A549 (cell line): ENCODE measurements at regions not wholly inside any gene's neighbourhood (a gene's known extent, or its start where the extent isn't known, plus 50 kb on each side); places are given as distances from the start of the nearest gene placed in this dataset.

Source experiments
- ATAC-seq, 2 experiments: fragments of 200-7000 bp in 1 of 2; fragments of >200 bp in 1 of 2; cut with Nextera tagmentation in 1 of 2; cut with Tn5 transposase in 1 of 2; 3 replicates each; pipeline versions ENCODE4 v1.8.0 to v1.9.1; 2018 to 2020; ENCODE audit warnings: mild to moderate bottlenecking in 1 of 2, moderate library complexity in 1 of 2
- CTCF ChIA-PET: fragments of 300-600 bp; sonication (Branson Sonifier 250); formaldehyde crosslinking; extraction: SDS; loops from one replicate; lab custom pipeline; 2021; ENCODE audit warnings: antibody characterized with exemption, inconsistent platforms; lab: Yijun Ruan, JAX
- POLR2A ChIA-PET: fragments of 350-600 bp; formaldehyde crosslinking; extraction: SDS; loops from one replicate; lab custom pipeline; 2021; ENCODE audit warnings: antibody characterized with exemption, inconsistent platforms; lab: Yijun Ruan, JAX
- DNase-seq, 2 experiments: peaks; one replicate each; pipeline versions ENCODE4 v3.0.0 to v3.0.0-alpha.2; 2011 to 2016; ENCODE audit warnings: low read depth in 1 of 2, low spot score in 1 of 2
- FAIRE-seq: peaks from 2 replicates; lab custom pipeline; 2011; peaks lifted over from hg19 to GRCh38; lab: Jason Lieb, UNC
- H3K27ac ChIP-seq, 2 experiments: fragments of >200 bp; sonication (Bioruptor Twin); formaldehyde crosslinking; 3 replicates each; pipeline ENCODE4 v1.5.1; 2016 to 2017
- H3K4me1 ChIP-seq: fragments of >200 bp; sonication (Bioruptor Twin); formaldehyde crosslinking; 3 replicates; pipeline ENCODE4 v1.6.1; 2016
- H3K4me2 ChIP-seq: fragments of >200 bp; sonication (Bioruptor Twin); formaldehyde crosslinking; 3 replicates; pipeline ENCODE4 v1.6.1; 2016
- H3K4me3 ChIP-seq: fragments of >200 bp; sonication (Bioruptor Twin); formaldehyde crosslinking; 3 replicates; pipeline ENCODE4 v1.5.1; 2016
- H3K9me3 ChIP-seq: fragments of >200 bp; sonication (Bioruptor Twin); formaldehyde crosslinking; 3 replicates; pipeline ENCODE4 v1.6.1; 2016
- CEBPB ChIP-seq, 2 experiments: fragments of >200 bp in 1 of 2; sonication (Bioruptor Twin) in 1 of 2; formaldehyde crosslinking in 1 of 2; IDR thresholded peaks; 2 replicates each; pipeline ENCODE4 v1.6.1; 2012 to 2016
- CHD4 ChIP-seq: fragments of 200-600 bp; sonication (generic); IDR thresholded peaks from 2 replicates; pipeline ENCODE4 v1.6.1; 2016; ENCODE audit warnings: antibody characterized with exemption, mild to moderate bottlenecking, borderline replicate concordance
- EP300 ChIP-seq, 2 experiments: fragments of >200 bp; sonication (Bioruptor Twin); formaldehyde crosslinking; IDR thresholded peaks; 2 replicates in 1 of 2; 3 replicates in 1 of 2; pipeline ENCODE4 v1.6.1; 2016 to 2017
- ESRRA ChIP-seq: fragments of 150-350 bp; IDR thresholded peaks from 2 replicates; pipeline ENCODE4 v1.6.1; 2014; ENCODE audit warnings: mild to moderate bottlenecking, low read length, borderline replicate concordance
- FOSB ChIP-seq: fragments of 250-450 bp; sonication (Bioruptor Pico); IDR thresholded peaks from 2 replicates; pipeline ENCODE4 v1.5.0; 2020; ENCODE audit warnings: mild to moderate bottlenecking, moderate library complexity
- FOSL2 ChIP-seq, 2 experiments: fragments of 450-650 bp in 1 of 2; fragments of >200 bp in 1 of 2; sonication (Bioruptor Twin) in 1 of 2; formaldehyde crosslinking; IDR thresholded peaks; 2 replicates each; pipeline versions ENCODE4 v1.5.0 to v1.6.1; 2016 to 2020; ENCODE audit warnings: mild to moderate bottlenecking in 1 of 2, moderate library complexity in 1 of 2
- FOXS1 ChIP-seq: fragments of 250-450 bp; sonication (Bioruptor Pico); IDR thresholded peaks from 2 replicates; pipeline ENCODE4 v1.5.0; 2020; ENCODE audit warnings: mild to moderate bottlenecking, moderate library complexity
- HOXA7 ChIP-seq: fragments of 250-450 bp; sonication (Bioruptor Pico); IDR thresholded peaks from 2 replicates; pipeline ENCODE4 v1.5.0; 2020; ENCODE audit warnings: mild to moderate bottlenecking, moderate library complexity
- HOXB5 ChIP-seq: fragments of 250-450 bp; sonication (Bioruptor Pico); IDR thresholded peaks from 2 replicates; pipeline ENCODE4 v1.5.0; 2020; ENCODE audit warnings: mild to moderate bottlenecking, moderate library complexity
- JUN ChIP-seq, 2 experiments: fragments of >200 bp; sonication (Bioruptor Twin); formaldehyde crosslinking; IDR thresholded peaks; 2 replicates in 1 of 2; 3 replicates in 1 of 2; pipeline ENCODE4 v1.6.1; 2016 to 2017
- KDM1A ChIP-seq: fragments of 200-600 bp; sonication (generic); IDR thresholded peaks from 2 replicates; pipeline ENCODE4 v1.6.1; 2016; ENCODE audit warnings: low read depth, mild to moderate bottlenecking
- KDM5A ChIP-seq: fragments of 200-600 bp; sonication (generic); IDR thresholded peaks from 2 replicates; pipeline ENCODE4 v1.6.1; 2016; ENCODE audit warnings: antibody characterized with exemption, mild to moderate bottlenecking
- MAFK ChIP-seq: fragments of 450-650 bp; IDR thresholded peaks from 2 replicates; pipeline ENCODE4 v1.6.1; 2014; ENCODE audit not compliant: partially characterized antibody
- RAD21 ChIP-seq, 2 experiments: fragments of >200 bp in 1 of 2; sonication (Bioruptor Twin) in 1 of 2; formaldehyde crosslinking in 1 of 2; IDR thresholded peaks in 1 of 2; conservative IDR thresholded peaks in 1 of 2; 2 replicates in 1 of 2; 3 replicates in 1 of 2; pipeline ENCODE4 v1.6.1; 2012 to 2018; ENCODE audit warnings: inconsistent platforms in 1 of 2
- RFX5 ChIP-seq: fragments of 450-650 bp; IDR thresholded peaks from 2 replicates; pipeline ENCODE4 v1.7.1; 2014; ENCODE audit warnings: antibody characterized with exemption, mild to moderate bottlenecking, moderate library complexity
- SMC3 ChIP-seq: fragments of >200 bp; sonication (Bioruptor Twin); formaldehyde crosslinking; IDR thresholded peaks from 3 replicates; pipeline ENCODE4 v1.6.1; 2018; ENCODE audit warnings: inconsistent platforms
- ZNF302 ChIP-seq: fragments of 250-450 bp; sonication (Bioruptor Pico); IDR thresholded peaks from 2 replicates; pipeline ENCODE4 v1.9.0; 2021; ENCODE audit warnings: inconsistent platforms, mild to moderate bottlenecking, moderate library complexity
- WGBS: methylation state at CpG from one replicate; pipeline ENCODE4 v1.1.6; 2017; ENCODE audit errors: missing lambda C conversion rate; 5-methylcytosine and 5-hydroxymethylcytosine counted together
- TF ChIP-seq, protein P1 (sequence below): fragments of >200 bp; sonication (Bioruptor Twin); formaldehyde crosslinking; IDR thresholded peaks from 3 replicates; pipeline ENCODE4 v1.5.1; 2016
- TF ChIP-seq, protein P2 (sequence below): fragments of >200 bp; sonication (Bioruptor Twin); formaldehyde crosslinking; IDR thresholded peaks from 3 replicates; pipeline ENCODE4 v1.6.1; 2016

DNA sequence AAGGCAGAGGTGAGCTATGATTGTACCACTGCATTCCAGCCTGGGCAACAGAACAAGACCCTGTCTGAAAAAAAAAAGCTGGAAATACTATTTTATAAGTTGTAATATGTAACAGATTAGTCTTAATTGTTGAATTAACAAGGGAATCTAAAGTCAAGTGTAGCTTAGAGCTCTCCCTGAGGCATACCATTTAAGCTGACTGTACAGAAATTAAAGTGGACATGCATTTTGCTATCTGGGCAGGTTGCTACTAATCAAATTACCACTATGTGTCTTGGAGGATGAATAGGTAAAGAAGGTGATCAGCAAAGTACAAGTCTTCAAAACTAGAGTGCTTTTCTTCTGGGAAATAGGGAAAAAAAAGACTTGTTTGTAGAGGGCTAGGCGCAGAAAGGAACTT lies 205.3 kb upstream of the JADE1 start:
- ATAC-seq (no peak), DNase-seq (no peak), FAIRE-seq (peak; percentile 49)
- H3K4me1 ChIP-seq: peaks cover 69% of the 10 kb centered on the region
- H3K27ac ChIP-seq: peak overlapping the region; percentile 85 to 98
- peak overlapping the region; percentile 12; the same call in 2 of the 3 replicates for H3K4me2 ChIP-seq
- WGBS: 96% methylated on average over 1 of the region's 1 CpG
- no peaks in the 10 kb centered on the region for H3K9me3 ChIP-seq
- H3K4me3 ChIP-seq: no peak overlapping the region
- POLR2A ChIA-PET: no interaction called here
- TF ChIP-seq FOSL2 (IDR thresholded peaks at IDR 0.05) (no peak), FOSL2 (CRISPR knock-in tag; IDR thresholded peaks at IDR 0.05) (no peak), JUN (IDR thresholded peaks at IDR 0.05) (no peak), MAFK (peak; percentile 74), SMC3 (no peak), EP300 (IDR thresholded peaks at IDR 0.05) (no peak)
- TF ChIP-seq, protein P1, sequence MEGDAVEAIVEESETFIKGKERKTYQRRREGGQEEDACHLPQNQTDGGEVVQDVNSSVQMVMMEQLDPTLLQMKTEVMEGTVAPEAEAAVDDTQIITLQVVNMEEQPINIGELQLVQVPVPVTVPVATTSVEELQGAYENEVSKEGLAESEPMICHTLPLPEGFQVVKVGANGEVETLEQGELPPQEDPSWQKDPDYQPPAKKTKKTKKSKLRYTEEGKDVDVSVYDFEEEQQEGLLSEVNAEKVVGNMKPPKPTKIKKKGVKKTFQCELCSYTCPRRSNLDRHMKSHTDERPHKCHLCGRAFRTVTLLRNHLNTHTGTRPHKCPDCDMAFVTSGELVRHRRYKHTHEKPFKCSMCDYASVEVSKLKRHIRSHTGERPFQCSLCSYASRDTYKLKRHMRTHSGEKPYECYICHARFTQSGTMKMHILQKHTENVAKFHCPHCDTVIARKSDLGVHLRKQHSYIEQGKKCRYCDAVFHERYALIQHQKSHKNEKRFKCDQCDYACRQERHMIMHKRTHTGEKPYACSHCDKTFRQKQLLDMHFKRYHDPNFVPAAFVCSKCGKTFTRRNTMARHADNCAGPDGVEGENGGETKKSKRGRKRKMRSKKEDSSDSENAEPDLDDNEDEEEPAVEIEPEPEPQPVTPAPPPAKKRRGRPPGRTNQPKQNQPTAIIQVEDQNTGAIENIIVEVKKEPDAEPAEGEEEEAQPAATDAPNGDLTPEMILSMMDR: no peak
- CTCF ChIA-PET: no interaction called here

DNA sequence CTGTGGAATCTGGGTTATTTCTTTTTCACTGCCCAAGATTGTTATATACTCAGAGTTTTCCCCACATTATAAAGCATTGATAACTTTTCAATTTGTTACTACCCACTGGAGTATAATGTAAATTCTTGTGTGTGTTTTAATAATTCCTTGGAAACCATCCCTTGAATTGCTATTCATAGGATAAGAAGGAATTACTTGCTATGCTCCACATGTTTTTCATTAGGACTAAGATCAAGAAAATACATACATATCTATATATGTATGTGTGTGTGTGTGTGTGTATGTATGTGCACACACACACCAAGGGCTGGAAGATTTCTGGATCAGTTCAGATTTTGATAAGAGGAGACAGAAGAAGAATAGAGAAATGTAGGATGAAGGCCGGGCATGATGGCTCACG lies 206.4 kb upstream of the JADE1 start:
- Histone ChIP-seq H3K27ac (peak overlapping the region; percentile 85 to 98), H3K4me2 (peak overlapping the region; percentile 62; the same call in 1 of the 3 replicates), H3K9me3 (no peaks in the 10 kb centered on the region), H3K4me1 (peaks cover 71% of the 10 kb centered on the region), H3K4me3 (no peak overlapping the region)
- ATAC-seq (no peak), DNase-seq (no peak)
- POLR2A ChIA-PET: no interaction called here
- TF ChIP-seq KDM5A (no peak), CHD4 (no peak)
- TF ChIP-seq, all 56 proteins: peak for 0
- no peak for FAIRE-seq
- 86% methylated on average over 2 of the region's 2 CpGs for WGBS
- CTCF ChIA-PET: interaction anchor here (3.0 kb wide), 1 partner anchor 148 kb away, joined by 13 read pairs; no protein-coding TSS in a partner anchor

DNA sequence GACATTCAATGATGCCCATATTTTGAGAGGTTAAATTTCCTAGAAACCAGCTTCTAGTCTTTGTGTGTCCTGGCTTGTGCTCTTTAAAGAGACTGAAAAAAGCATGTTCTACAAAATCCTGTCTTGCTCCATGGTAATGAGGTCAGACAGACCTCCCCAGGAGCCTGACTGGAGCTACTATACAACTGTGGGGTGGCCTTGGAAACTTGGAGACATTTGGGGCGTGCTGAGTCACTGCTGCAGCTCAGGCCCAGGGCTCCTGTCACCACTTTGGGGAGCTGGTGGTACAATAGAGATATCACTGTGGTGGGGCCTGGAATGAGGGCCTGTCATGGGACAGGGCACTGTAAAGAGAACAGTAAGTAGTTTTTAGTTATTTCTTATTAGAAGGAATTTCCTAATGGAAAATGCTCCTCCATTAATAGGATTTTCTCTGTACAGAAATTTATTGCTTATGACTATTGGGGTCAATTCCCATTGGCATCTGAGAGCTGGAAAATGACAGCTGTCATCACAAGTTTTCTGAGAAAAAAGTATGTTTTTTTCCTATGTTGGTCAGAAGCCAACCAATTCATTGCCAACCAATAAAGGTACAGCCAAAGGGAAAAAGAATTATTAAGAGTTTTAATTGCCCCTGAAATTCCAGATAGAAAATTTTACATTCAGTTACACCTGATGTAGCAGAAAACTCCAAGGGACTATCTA lies 207.4 kb upstream of the JADE1 start:
- H3K4me1 ChIP-seq: peaks cover 76% of the 10 kb centered on the region
- H3K27ac ChIP-seq: peak overlapping the region; percentile 85 to 98
- TF ChIP-seq RAD21 (conservative IDR thresholded peaks at IDR 0.05 in 1 of 2, IDR thresholded peaks at IDR 0.05 in 1 of 2): 0 out of 5 replicates have a peak, but pooled peaks have one; percentile 6 to 10
- TF ChIP-seq FOSB (CRISPR knock-in tag): no peak
- H3K4me3 ChIP-seq: no peak overlapping the region
- DNase-seq (peak in 1 of 2 experiments; percentile 51), ATAC-seq (peak; percentile 45 to 54), FAIRE-seq (no peak)
- WGBS: 42% methylated on average over 1 of the region's 1 CpG
- CTCF ChIA-PET: interaction anchor here (0.5 to 3.0 kb wide), 5 partner anchors 9 to 175 kb away, joined by 3 to 18 read pairs (median 7); no protein-coding TSS in a partner anchor
- H3K9me3 ChIP-seq: no peaks in the 10 kb centered on the region
- POLR2A ChIA-PET: interaction anchor here (1.1 to 1.5 kb wide), 2 partner anchors 210 to 637 kb away, joined by 3 to 7 read pairs; partner anchors contain the start of gene ABHD18
- H3K4me2 ChIP-seq: peak overlapping the region; percentile 62

DNA sequence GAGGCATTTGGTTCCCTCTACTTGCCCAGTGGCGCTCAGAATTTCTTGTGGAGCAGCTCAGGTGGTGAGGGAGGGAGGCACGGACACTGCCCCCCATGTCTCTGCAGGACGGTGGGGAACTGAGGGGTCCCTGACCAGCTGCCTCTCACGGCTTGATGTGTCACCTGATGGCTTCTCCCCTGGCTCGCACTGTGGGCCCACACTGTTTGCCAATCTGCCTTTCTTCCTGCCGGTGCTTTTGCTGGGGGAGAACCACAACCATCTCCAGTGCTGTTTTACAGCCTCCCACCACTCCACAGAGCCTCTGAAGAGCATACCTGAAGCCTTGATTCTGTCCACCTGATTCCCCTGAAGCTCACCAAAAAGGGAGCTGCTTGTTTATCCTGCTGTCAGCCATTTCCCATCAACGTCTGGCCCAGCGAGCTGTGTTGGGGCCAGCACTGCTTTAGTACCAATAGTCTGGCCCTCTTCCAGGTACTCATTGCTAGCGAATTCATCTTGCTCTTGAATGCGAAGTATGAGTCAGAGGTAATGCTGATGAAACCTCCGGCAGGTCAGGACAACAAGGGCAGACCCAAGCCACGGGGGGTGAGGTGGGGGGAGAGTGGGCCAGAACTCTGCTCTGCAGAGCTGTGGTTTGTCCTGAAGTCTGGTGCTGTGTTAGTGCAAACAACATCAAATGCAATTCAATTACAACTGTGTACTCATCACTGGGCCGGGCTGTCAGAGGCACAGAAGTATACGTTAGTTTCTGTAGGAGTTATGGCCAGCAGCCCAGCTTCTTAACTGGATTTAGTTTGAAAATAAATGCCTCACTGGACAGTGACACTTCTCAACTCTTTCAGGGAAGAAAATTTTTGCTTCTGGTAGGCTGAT lies 208.3 kb upstream of the JADE1 start:
- POLR2A ChIA-PET: interaction anchor here (0.8 to 1.5 kb wide), 4 partner anchors 147 to 636 kb away, joined by 3 to 7 read pairs (median 4); partner anchors contain the start of genes ABHD18 and JADE1
- TF ChIP-seq, protein P1: no peak
- TF ChIP-seq JUN (IDR thresholded peaks at IDR 0.05) (peak; percentile 72 to 92; a peak in 4 of 5 replicates), RFX5 (no peak), EP300 (IDR thresholded peaks at IDR 0.05) (peak; percentile 83 to 88; a peak in 4 of 5 replicates), ZNF302 (no peak), HOXB5 (CRISPR knock-in tag) (peak; percentile 77; the same call in 1 of the 2 replicates), KDM5A (no peak), RAD21 (conservative IDR thresholded peaks at IDR 0.05 in 1 of 2, IDR thresholded peaks at IDR 0.05 in 1 of 2) (peak in 1 of 2 experiments; percentile 59; a peak in 2 of 5 replicates), KDM1A (no peak), FOXS1 (CRISPR knock-in tag) (no peak), CEBPB (IDR thresholded peaks at IDR 0.05) (peak; percentile 69 to 92), ESRRA (peak; percentile 62; the same call in 1 of the 2 replicates), SMC3 (peak; percentile 51; the same call in 2 of the 3 replicates), HOXA7 (CRISPR knock-in tag) (no peak)
- TF ChIP-seq, protein P2, sequence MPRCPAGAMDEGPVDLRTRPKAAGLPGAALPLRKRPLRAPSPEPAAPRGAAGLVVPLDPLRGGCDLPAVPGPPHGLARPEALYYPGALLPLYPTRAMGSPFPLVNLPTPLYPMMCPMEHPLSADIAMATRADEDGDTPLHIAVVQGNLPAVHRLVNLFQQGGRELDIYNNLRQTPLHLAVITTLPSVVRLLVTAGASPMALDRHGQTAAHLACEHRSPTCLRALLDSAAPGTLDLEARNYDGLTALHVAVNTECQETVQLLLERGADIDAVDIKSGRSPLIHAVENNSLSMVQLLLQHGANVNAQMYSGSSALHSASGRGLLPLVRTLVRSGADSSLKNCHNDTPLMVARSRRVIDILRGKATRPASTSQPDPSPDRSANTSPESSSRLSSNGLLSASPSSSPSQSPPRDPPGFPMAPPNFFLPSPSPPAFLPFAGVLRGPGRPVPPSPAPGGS: peak; percentile 70; the same call in 1 of the 3 replicates

More for the DNA sequence above, 208.3 kb upstream of the JADE1 start:
- no peak overlapping the region for H3K4me3 ChIP-seq
- H3K4me2 ChIP-seq: peak overlapping the region; percentile 62
- FAIRE-seq (no peak), DNase-seq (peak; percentile 48 to 94), ATAC-seq (peak; percentile 89 to 92)
- peaks cover 81% of the 10 kb centered on the region for H3K4me1 ChIP-seq
- H3K9me3 ChIP-seq: peaks cover 3% of the 10 kb centered on the region; the same call in 1 of the 3 replicates
- 9% methylated on average over 9 of the region's 14 CpGs for WGBS
- peak overlapping the region; percentile 85 to 98 for H3K27ac ChIP-seq
- CTCF ChIA-PET: interaction anchor here (0.5 to 3.0 kb wide), 10 partner anchors 10 to 230 kb away, joined by 3 to 18 read pairs (median 4); no protein-coding TSS in a partner anchor
